Adrenal gland (tissue), 9 donors: ENCODE measurements at regions not wholly inside any gene's neighbourhood (a gene's known extent, or its start where the extent isn't known, plus 50 kb on each side); places are given as distances from the start of the nearest gene placed in this dataset.

Source experiments
- DNase-seq, 7 donors: peaks; one replicate each; pipeline ENCODE4 v3.0.0-alpha.2; 2019 to 2020
- H3K27ac ChIP-seq, 5 donors: fragments of 200-600 bp; sonication (generic) in 4 of 5; 1 replicate in 3 of 5; 2 replicates in 2 of 5; pipeline versions ENCODE4 v1.5.1 to v1.8.0; 2016 to 2020; ENCODE audit warnings: mild to moderate bottlenecking in 1 of 5
- H3K27me3 ChIP-seq: fragments of 200-600 bp; 2 replicates; pipeline ENCODE4 v1.8.0; 2021
- H3K36me3 ChIP-seq, 2 donors: fragments of 200-600 bp; replicated peaks in 1 of 2; 1 replicate in 1 of 2; 2 replicates in 1 of 2; pipeline versions ENCODE4 v1.5.1 to v1.8.0; 2018 to 2022
- H3K4me1 ChIP-seq, 2 donors: fragments of 200-600 bp; replicated peaks in 1 of 2; 1 replicate in 1 of 2; 2 replicates in 1 of 2; pipeline versions ENCODE4 v1.5.1 to v1.8.0; 2018 to 2021
- H3K4me3 ChIP-seq, 4 donors: fragments of 200-600 bp; sonication (generic) in 3 of 4; one replicate each; pipeline ENCODE4 v1.5.1; 2016 to 2018
- H3K9me3 ChIP-seq, 3 donors: fragments of 200-600 bp; sonication (generic) in 1 of 3; replicated peaks in 1 of 3; 1 replicate in 2 of 3; 2 replicates in 1 of 3; pipeline versions ENCODE4 v1.5.1 to v1.8.0; 2016 to 2021
- CTCF ChIP-seq, 6 experiments: fragments of 450-650 bp in 4 of 6; fragments of 200-600 bp in 2 of 6; sonication (generic) in 1 of 6; IDR thresholded peaks; 1 replicate in 5 of 6; 2 replicates in 1 of 6; pipeline versions ENCODE4 v1.5.1 to v1.8.0; 2016 to 2021; ENCODE audit warnings: antibody characterized with exemption in 6 of 6, mild to moderate bottlenecking in 2 of 6, moderate library complexity in 1 of 6
- POLR2A ChIP-seq, 2 donors: fragments of 450-650 bp; IDR thresholded peaks; one replicate each; pipeline ENCODE4 v1.6.1; 2017; ENCODE audit warnings: antibody characterized with exemption in 2 of 2, mild to moderate bottlenecking in 2 of 2, moderate library complexity in 1 of 2
- WGBS, 4 donors: extraction: QIAGEN DNeasy Blood & Tissue Kit in 2 of 4; methylation state at CpG; one replicate each; pipeline versions ENCODE4 v1.1.5 to v1.1.7; 2013 to 2017; 5-methylcytosine and 5-hydroxymethylcytosine counted together
- intact Hi-C, 2 donors: fragments of 100-400 bp; cut with DNase I; formaldehyde crosslinking; loops; one replicate each; pipeline versions ENCODE4 v1.14.1 to v1.15.0; 2022 to 2023
- donor health status: healthy with polysubstance abuse.
- donor health status: Bipolar disorder and iron deficiency.
- donor health status: DM: yes; HTN: yes; CAD: no.
- donor health status: DM: no; HTN: no; CAD: no.
- donor health status: DM: no; HTN: no; CAD: no.

- Histone ChIP-seq H3K27ac (no peak overlapping the region), H3K4me1 (no peaks in the 10 kb centered on the region), H3K4me3 (no peak overlapping the region), H3K27me3 (no peaks in the 10 kb centered on the region), H3K9me3 (no peaks in the 10 kb centered on the region), H3K36me3 (no peaks in the 10 kb centered on the region)
- TF ChIP-seq POLR2A (IDR thresholded peaks at IDR 0.05) (no peak), CTCF (IDR thresholded peaks at IDR 0.05) (no peak)
- 82 to 94% (median 91%) methylated on average over 1 of the region's 1 CpG for WGBS, 4 donors
- intact Hi-C loops, result no loop called here
- no peak for DNase-seq
Measured at GRCh38 chr12:89213747-89214146, 138.6 kb downstream of the DUSP6 start.

- no peaks in the 10 kb centered on the region for H3K4me1 ChIP-seq
- WGBS, 4 donors, result 71 to 86% (median 81%) methylated on average over 1 of the region's 1 CpG
- no peak overlapping the region for H3K4me3 ChIP-seq
- H3K36me3 ChIP-seq, result no peaks in the 10 kb centered on the region
- no peaks in the 10 kb centered on the region for H3K27me3 ChIP-seq
- DNase-seq, result no peak
- peak overlapping the region in 1 of 5 donors; percentile 20 for H3K27ac ChIP-seq
- TF ChIP-seq POLR2A (IDR thresholded peaks at IDR 0.05) (no peak), CTCF (IDR thresholded peaks at IDR 0.05) (no peak)
- intact Hi-C loops, result no loop called here
- H3K9me3 ChIP-seq, result no peaks in the 10 kb centered on the region
Measured at GRCh38 chr12:89213139-89213538, 139.2 kb downstream of the DUSP6 start.

- H3K4me1 ChIP-seq, result no peaks in the 10 kb centered on the region
- no peak overlapping the region for H3K4me3 ChIP-seq
- TF ChIP-seq POLR2A (IDR thresholded peaks at IDR 0.05) (no peak), CTCF (IDR thresholded peaks at IDR 0.05) (no peak)
- no peaks in the 10 kb centered on the region for H3K9me3 ChIP-seq
- intact Hi-C loops, result no loop called here
- peak in 6 of 7 donors; percentile 11 to 78 (median 30) for DNase-seq
- 59 to 66% (median 65%) methylated on average over 3 of the region's 3 CpGs for WGBS, 4 donors
- H3K36me3 ChIP-seq, result no peaks in the 10 kb centered on the region
- H3K27me3 ChIP-seq, result no peaks in the 10 kb centered on the region
- no peak overlapping the region for H3K27ac ChIP-seq
Measured at GRCh38 chr12:89212339-89212771, 139.9 kb downstream of the DUSP6 start.

- Histone ChIP-seq H3K27me3 (no peaks in the 10 kb centered on the region), H3K27ac (no peak overlapping the region), H3K4me3 (no peak overlapping the region), H3K9me3 (no peaks in the 10 kb centered on the region), H3K4me1 (no peaks in the 10 kb centered on the region), H3K36me3 (no peaks in the 10 kb centered on the region)
- intact Hi-C loops, result no loop called here
- WGBS, 4 donors, result 77 to 96% (median 86%) methylated on average over 1 of the region's 1 CpG
- TF ChIP-seq POLR2A (IDR thresholded peaks at IDR 0.05), result no peak
- no peak for TF ChIP-seq CTCF (IDR thresholded peaks at IDR 0.05)
- DNase-seq, result no peak
Measured at GRCh38 chr12:89211456-89211855, 140.8 kb downstream of the DUSP6 start.
